ENCODE measurements at regions not wholly inside any gene's neighbourhood (a gene's known extent, or its start where the extent isn't known, plus 50 kb on each side); places are given as distances from the start of the nearest gene placed in this dataset.

DNA sequence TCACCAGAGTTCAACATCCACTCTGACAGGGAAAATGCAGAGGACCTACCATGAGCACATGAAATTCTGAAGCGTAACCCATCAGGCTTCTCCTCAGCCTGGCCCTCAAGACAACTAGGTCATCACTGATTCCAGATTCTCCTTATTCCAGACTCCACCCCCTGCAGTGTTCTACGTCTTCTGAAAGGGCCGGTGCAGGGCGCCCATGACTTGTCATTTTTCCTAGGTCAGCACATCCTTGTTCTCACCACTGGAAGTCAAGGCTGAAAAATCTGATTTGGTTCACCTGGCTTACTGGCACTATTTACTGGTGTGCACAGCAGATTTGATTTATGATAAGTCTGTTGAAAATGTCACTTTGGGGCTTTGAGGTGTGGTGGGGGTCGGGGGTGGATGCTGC is 140.9 kb upstream of the KLF3 start:
- DNase-seq (no peak), ATAC-seq (ENCODE audit: poor library complexity) (no peak)
- Histone ChIP-seq H3K4me1 (ENCODE audit: insufficient read depth, low read length) (peaks cover 17% of the 10 kb centered on the region), H3K4me3 (ENCODE audit: low read length) (no peak overlapping the region), H3K27ac (ENCODE audit: low read depth in 1 of 2, low read length in 2 of 2) (no peak overlapping the region), H3K36me3 (ENCODE audit: insufficient read depth, low read length) (peaks cover 23% of the 10 kb centered on the region), H3K9me3 (ENCODE audit: control insufficient read depth in 1 of 2, insufficient read depth in 1 of 2, low read length in 2 of 2) (no peaks in the 10 kb centered on the region), H3K27me3 (ENCODE audit: control insufficient read depth in 1 of 2, insufficient read depth in 2 of 2, low read length in 2 of 2) (no peaks in the 10 kb centered on the region)
- ChIA-PET POLR2A (interaction anchor here (0.6 to 2.3 kb wide), 2 partner anchors 13 to 132 kb away, joined by 3 to 7 read pairs; no protein-coding TSS in a partner anchor), CTCF (interaction anchor here (0.7 kb wide), 1 partner anchor 14 kb away, joined by 3 read pairs; no protein-coding TSS in a partner anchor)
- peaks cover 32% of the 10 kb centered on the region for H3K36me3 Mint-ChIP-seq (ENCODE audit: low read depth)
- H3K4me1 Mint-ChIP-seq (ENCODE audit: low read depth), result peaks cover 60% of the 10 kb centered on the region
- H3K4me3 Mint-ChIP-seq, result no peak overlapping the region
- no peaks in the 10 kb centered on the region for H3K9me3 Mint-ChIP-seq
- intact Hi-C loops (cut with DNase I, micrococcal nuclease), result no loop called here
- TF ChIP-seq, protein P1, sequence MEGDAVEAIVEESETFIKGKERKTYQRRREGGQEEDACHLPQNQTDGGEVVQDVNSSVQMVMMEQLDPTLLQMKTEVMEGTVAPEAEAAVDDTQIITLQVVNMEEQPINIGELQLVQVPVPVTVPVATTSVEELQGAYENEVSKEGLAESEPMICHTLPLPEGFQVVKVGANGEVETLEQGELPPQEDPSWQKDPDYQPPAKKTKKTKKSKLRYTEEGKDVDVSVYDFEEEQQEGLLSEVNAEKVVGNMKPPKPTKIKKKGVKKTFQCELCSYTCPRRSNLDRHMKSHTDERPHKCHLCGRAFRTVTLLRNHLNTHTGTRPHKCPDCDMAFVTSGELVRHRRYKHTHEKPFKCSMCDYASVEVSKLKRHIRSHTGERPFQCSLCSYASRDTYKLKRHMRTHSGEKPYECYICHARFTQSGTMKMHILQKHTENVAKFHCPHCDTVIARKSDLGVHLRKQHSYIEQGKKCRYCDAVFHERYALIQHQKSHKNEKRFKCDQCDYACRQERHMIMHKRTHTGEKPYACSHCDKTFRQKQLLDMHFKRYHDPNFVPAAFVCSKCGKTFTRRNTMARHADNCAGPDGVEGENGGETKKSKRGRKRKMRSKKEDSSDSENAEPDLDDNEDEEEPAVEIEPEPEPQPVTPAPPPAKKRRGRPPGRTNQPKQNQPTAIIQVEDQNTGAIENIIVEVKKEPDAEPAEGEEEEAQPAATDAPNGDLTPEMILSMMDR (IDR thresholded peaks at IDR 0.05), result no peak
- peak overlapping the region; percentile 30 for H3K27ac Mint-ChIP-seq
- H3K27me3 Mint-ChIP-seq, result no peaks in the 10 kb centered on the region

DNA sequence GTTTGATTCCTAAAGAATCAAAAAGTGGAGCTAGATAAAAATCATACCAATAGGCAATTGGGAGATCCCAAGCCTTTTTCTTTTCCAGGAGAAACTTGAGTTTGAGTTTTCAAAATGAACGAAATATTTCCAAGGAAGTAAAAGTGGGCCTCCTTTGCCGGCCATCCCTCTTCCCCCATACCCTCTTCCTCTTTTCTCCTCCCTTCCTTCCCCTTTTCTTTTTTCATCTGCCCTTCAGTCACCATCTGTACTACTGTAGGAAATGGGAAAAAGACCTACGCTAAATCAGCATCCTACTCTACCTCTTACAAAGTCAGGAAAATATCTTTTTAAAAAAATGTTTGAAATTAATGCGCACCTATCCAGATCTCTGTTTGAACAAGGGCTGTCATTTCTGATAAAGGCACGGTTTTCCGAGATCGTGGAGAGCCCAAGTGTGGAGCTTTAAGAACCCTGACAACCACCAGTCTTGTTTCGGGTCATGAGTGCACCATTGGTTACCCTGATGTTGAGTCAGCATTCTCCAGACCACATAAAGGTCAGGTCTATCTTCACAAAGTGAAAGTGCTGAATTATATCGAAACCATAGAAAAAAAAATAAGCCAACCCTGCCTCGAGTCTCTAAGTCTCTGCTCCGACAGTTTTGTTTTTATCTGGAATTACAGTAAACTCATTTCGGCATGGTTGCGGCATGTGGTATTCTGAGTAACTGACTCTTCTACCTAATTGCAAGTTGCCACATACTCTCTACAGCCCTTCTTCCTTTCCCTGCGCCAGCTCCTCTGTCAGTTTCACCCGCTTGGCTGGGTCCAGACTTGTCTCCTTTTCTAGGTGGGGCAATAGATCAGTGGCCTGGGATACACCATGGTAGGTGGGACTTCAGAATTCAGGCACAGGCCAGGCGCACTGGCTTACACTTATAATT is 140.2 kb upstream of the KLF3 start:
- intact Hi-C loops (cut with DNase I, micrococcal nuclease), result no loop called here
- Histone ChIP-seq H3K4me1 (ENCODE audit: insufficient read depth, low read length) (peaks cover 20% of the 10 kb centered on the region), H3K27me3 (ENCODE audit: control insufficient read depth in 1 of 2, insufficient read depth in 2 of 2, low read length in 2 of 2) (no peaks in the 10 kb centered on the region), H3K4me3 (ENCODE audit: low read length) (peak overlapping the region; percentile 43), H3K36me3 (ENCODE audit: insufficient read depth, low read length) (peaks cover 15% of the 10 kb centered on the region), H3K27ac (ENCODE audit: low read depth in 1 of 2, low read length in 2 of 2) (peak overlapping the region in 1 of 2 donors; percentile 0), H3K9me3 (ENCODE audit: control insufficient read depth in 1 of 2, insufficient read depth in 1 of 2, low read length in 2 of 2) (no peaks in the 10 kb centered on the region)
- TF ChIP-seq, protein P1 (IDR thresholded peaks at IDR 0.05), result no peak
- DNase-seq (peak in 6 of 14 experiments; percentile 5 to 77 (median 55)), ATAC-seq (ENCODE audit: poor library complexity) (peak; percentile 88)
- H3K36me3 Mint-ChIP-seq (ENCODE audit: low read depth), result peaks cover 25% of the 10 kb centered on the region
- H3K4me1 Mint-ChIP-seq (ENCODE audit: low read depth), result peaks cover 53% of the 10 kb centered on the region
- H3K27me3 Mint-ChIP-seq, result no peaks in the 10 kb centered on the region
- CTCF ChIA-PET, result no interaction called here
- peak overlapping the region; percentile 77 for H3K27ac Mint-ChIP-seq
- H3K9me3 Mint-ChIP-seq, result no peaks in the 10 kb centered on the region
- peak overlapping the region; percentile 81 for H3K4me3 Mint-ChIP-seq
- POLR2A ChIA-PET, result interaction anchor here (0.6 kb wide), 2 partner anchors 131 to 459 kb away, joined by 3 read pairs; no protein-coding TSS in a partner anchor

DNA sequence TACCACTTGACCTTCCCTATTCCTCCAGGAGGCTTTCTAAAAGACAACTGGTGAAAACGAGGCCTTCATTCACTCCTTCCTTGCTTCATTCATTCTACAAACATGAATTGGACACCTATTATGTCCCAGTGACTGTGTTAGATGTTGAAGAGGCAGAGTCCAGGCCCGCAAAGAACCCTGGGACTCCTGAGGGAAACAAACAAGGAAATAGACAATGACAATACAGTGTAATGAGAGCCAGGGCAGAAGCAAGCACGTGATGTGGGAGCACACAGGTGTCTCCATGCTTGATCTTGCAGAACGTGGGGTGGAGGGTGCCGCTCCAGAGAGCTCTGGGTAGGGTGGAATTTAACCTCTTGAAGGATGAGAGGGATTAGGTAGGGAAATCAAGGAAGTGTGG is 137.6 kb upstream of the KLF3 start:
- peaks cover 40% of the 10 kb centered on the region for H3K4me1 ChIP-seq (ENCODE audit: insufficient read depth, low read length)
- no peak overlapping the region for H3K27ac Mint-ChIP-seq

More for the DNA sequence above, 137.6 kb upstream of the KLF3 start:
- Mint-ChIP-seq H3K27me3 (no peaks in the 10 kb centered on the region), H3K9me3 (no peaks in the 10 kb centered on the region), H3K4me1 (ENCODE audit: low read depth) (peaks cover 59% of the 10 kb centered on the region), H3K4me3 (no peak overlapping the region), H3K36me3 (ENCODE audit: low read depth) (peaks cover 6% of the 10 kb centered on the region)
- intact Hi-C loops (cut with DNase I, micrococcal nuclease), result no loop called here
- H3K9me3 ChIP-seq (ENCODE audit: control insufficient read depth in 1 of 2, insufficient read depth in 1 of 2, low read length in 2 of 2), result no peaks in the 10 kb centered on the region
- POLR2A ChIA-PET, result interaction anchor here (0.6 to 1.5 kb wide), 2 partner anchors 17 to 214 kb away, joined by 3 to 6 read pairs; no protein-coding TSS in a partner anchor
- DNase-seq (no peak), ATAC-seq (ENCODE audit: poor library complexity) (no peak)
- no peak overlapping the region for H3K4me3 ChIP-seq (ENCODE audit: low read length)
- H3K27ac ChIP-seq (ENCODE audit: low read depth in 1 of 2, low read length in 2 of 2), result no peak overlapping the region
- TF ChIP-seq, protein P1 (IDR thresholded peaks at IDR 0.05), result no peak
- CTCF ChIA-PET, result no interaction called here
- H3K27me3 ChIP-seq (ENCODE audit: control insufficient read depth in 1 of 2, insufficient read depth in 2 of 2, low read length in 2 of 2), result no peaks in the 10 kb centered on the region
- H3K36me3 ChIP-seq (ENCODE audit: insufficient read depth, low read length), result no peaks in the 10 kb centered on the region
